ELF-1 (cell line): ENCODE measurements at regions not wholly inside any gene's neighbourhood (a gene's known extent, or its start where the extent isn't known, plus 50 kb on each side); places are given as distances from the start of the nearest gene placed in this dataset.

ENCODE experiments used
- DNase-seq: peaks from one replicate; pipeline ENCODE4 v3.0.0-alpha.2; 2016; ENCODE audit warnings: low read depth, low spot score

DNA sequence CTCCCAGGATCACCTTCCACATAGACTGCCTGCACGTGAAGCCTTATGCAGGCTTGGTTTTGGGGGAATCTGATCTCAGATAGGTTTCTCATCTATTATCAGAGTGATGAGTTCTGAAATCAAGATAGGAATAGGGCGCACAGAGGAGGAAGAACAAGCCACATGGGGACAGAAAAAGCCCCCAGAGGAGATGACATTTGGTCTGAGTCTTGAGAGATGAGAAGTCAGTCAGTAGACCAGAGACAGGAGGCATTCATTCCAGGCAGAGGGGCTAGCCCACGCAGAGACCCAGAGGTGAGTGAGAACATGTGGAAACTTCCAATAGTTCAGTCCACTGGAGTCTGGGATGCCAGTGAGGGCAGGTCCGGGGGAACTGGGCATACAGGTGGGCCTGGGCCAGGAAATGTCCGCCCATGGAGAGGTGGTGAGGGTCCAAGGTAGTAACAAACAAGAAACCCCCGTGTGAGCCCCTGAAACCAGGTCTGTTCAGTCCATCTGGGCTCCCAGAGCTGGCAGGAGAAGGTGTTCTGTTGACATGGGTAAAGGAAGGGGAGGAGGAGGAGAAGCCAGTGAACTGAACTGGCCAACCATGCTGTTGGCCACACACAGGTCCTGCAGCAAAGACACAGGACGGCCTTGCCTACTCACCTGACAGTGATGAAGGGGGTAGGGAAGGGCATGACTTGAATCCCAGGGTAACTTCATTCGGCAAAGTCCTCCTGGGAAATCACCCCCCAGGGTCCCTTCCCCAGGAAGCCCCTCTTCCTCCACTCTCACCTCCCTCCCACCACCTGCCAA, 69.3 kb upstream of the SMNDC1 start:
- DNase-seq = no peak

DNA sequence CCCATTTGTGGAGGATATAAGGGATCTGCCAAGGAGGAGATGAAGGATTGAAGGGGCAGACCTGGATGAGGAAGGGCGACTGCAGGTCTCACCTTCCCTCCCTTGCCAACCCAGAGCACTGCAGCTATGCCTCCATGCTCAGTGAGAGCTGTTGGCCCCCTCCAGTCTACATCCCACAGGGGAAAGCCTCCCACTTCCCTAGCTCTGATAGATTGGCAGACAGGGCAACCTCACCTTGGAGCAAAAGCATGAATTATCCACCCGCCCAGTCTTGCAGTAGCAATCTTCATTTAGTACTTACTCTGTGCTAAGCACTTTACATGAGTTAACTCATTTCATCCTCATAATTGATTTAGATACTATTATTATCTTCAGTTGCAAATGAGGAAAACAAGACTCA, 70.4 kb upstream of the SMNDC1 start:
- DNase-seq = no peak

DNA sequence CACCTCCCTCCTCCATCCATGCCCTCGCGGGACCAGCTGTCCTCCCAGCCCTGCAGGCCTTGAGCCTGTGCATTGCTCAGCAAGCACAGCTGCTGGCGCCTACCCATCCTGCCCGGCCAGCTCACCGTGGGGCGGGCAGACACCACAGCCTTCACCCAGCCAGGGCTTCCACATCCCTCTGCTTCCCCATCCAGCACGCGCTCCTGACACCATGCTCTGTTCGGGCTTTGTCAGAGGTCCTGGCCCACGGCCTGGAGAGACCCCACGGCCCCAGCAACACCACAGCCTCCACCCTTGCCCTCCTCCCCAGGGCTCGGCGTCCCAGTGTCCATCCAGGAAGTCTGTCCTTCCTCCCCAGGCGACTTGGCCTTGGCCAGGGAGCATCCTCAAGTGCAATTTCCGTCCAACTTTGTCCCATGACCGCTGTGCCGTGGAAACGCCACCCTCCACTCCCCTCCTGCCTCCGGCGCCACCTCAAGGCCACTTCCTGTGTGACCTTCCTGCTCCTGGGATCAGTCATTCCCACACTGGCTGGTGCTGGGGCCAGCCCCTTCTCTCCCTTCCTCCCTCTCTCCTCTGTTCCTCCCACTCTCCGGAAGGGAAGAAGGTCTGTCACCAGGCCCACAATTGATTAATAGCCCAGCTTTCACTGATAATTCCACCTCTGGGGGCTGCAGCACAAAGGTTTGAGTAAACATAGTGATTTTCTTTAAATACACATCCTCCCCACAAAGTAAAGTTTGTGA, 71.5 kb upstream of the SMNDC1 start:
- DNase-seq = no peak

GRCh38 chr10:110376767-110377160, 72.0 kb upstream of the SMNDC1 start:
- DNase-seq = no peak

- DNase-seq = no peak
These were observed 73.3 kb upstream of the SMNDC1 start for GRCh38 chr10:110378006-110378405.

GRCh38 chr10:110378533-110379108, 73.9 kb upstream of the SMNDC1 start:
- DNase-seq = no peak

- DNase-seq = no peak
These were observed 75.1 kb upstream of the SMNDC1 start for GRCh38 chr10:110379831-110380230.

- no peak for DNase-seq
These were observed 75.6 kb upstream of the SMNDC1 start for GRCh38 chr10:110380293-110380692.

DNA sequence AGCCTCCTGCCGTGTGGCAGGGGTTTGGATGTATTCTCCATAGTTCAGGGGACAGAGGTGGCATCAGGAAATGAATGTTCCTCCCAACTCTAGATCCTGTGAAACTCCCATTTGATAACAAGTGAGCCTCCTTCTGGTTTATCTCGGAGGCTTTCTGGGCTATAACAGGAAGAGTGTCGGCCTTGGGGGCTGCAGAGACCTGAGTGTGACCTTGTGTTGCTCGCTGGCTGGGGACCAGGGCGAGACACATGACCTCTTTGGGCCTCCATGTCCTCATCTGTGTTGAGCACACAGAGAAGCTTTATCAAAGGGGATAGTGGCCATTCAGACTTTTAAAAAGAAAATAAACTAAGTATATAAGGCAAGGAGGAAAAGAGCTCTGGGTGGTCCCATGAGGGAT, 78.0 kb upstream of the SMNDC1 start:
- DNase-seq = no peak

DNA sequence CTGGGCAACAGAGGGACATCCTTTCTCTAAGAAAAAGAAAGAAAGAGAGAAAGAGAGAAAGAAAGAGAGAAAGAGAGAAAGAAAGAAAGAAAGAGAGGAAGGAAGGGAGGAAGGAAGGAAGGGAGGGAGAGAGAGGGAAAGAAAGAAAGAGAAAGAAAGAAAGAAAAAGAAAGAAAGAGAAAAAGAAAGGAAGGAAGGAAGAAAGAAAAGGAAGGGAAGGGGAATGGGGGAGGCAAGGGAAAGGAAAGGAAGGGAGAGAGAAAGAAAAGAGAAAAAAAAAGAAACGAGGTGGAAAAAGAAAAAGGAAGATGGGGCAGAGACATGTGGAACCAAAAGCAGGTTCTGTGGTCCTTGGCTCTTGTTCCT, 82.9 kb upstream of the SMNDC1 start:
- DNase-seq = no peak

GRCh38 chr10:110387983-110388686, 83.4 kb upstream of the SMNDC1 start:
- DNase-seq = no peak

- no peak for DNase-seq
These were observed 84.0 kb upstream of the SMNDC1 start for GRCh38 chr10:110388687-110389052.

- no peak for DNase-seq
These were observed 84.5 kb upstream of the SMNDC1 start for GRCh38 chr10:110389255-110389654.

DNA sequence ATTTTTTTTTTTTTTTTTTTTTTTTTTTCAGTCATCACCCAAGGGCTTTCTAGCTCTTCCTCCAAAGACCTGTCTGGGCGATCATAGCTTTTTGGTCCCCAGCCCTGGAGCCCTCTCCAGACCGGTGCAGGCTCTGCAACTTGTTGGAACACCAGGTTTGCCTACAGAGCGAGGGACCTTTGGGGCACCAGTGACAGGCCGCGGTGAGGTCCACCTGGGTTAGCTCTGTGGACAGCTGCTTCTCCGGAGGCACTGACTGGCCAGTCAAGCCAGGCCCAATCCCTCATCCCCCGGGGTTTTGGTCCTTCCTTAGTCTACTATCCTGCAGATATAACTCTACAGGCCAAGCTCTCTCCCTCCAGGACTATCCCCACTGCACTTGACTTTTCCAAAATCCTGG, 86.8 kb upstream of the SMNDC1 start:
- no peak for DNase-seq

DNA sequence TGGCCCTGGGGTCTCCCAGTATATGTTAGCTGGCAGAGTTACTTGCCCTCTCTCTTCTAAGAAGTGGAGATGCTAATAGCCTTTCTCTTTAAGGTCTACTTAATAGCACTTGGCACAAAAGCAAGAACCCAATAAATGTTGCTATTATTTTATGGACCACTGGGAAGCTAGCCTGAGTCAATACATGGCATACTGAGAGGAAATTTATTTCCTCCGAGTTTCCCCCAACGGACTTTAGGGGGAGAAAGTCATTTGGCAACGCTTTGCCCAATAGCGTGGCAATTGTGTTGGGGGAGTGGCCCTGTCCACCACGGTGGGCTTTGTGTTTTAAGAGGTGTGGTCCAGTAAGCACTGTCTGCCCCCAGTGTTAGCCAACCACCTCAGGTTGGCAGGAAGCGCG, 87.4 kb upstream of the SMNDC1 start:
- no peak for DNase-seq

- DNase-seq = no peak
These were observed 88.4 kb upstream of the SMNDC1 start for GRCh38 chr10:110392868-110393740.

DNA sequence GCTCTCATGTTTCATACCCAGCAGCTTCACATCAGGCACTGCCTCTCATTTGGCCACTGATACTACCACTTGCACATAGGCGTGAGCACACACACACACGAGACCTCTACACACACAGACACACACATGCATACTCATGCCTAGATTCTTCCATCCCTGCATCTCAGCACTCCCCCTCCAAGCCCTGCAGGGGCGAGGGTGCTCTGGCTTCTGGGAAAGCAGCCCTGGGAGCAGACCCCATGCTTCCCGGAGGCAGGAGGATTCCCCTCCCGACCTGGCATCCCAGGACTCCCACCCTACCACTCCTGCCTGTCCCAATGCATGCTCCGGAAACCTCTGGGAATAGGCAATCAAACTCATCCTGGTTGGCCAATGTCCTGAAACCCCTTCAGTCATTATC, 89.1 kb upstream of the SMNDC1 start:
- DNase-seq = no peak

GRCh38 chr10:110394296-110394695, 89.6 kb upstream of the SMNDC1 start:
- DNase-seq = no peak

GRCh38 chr10:110394898-110395297, 90.2 kb upstream of the SMNDC1 start:
- DNase-seq = no peak

- peak; percentile 50 for DNase-seq
These were observed 90.9 kb upstream of the SMNDC1 start for GRCh38 chr10:110395350-110396283.
